ENCODE measurements at regions not wholly inside any gene's neighbourhood (a gene's known extent, or its start where the extent isn't known, plus 50 kb on each side); places are given as distances from the start of the nearest gene placed in this dataset.

DNA sequence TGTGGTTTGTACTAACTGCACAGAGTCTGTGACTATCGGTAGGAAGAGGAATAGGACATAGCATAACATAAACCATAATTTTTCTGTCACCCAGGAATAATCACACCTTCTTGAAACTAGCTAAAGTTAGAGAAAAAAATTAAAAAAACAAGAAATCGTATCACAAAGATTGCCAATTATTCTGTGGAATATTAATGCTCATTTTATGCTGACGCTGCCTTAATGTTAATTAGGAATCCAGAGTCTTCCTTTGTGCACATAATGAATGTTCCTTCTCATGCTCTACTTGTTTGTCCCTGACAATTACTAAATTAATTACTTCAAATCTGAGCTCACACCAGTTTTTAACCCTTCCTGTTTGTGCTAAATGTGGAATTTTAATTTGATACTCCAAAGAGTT lies 772.7 kb upstream of the EPHA5 start:
- TF ChIP-seq POLR2AphosphoS5 (IDR thresholded peaks at IDR 0.05): no peak
- no peak for TF ChIP-seq EP300 (IDR thresholded peaks at IDR 0.05)
